Liver (tissue), 3 donors: ENCODE measurements at regions not wholly inside any gene's neighbourhood (a gene's known extent, or its start where the extent isn't known, plus 50 kb on each side); places are given as distances from the start of the nearest gene placed in this dataset.

ENCODE experiments used
- GABPA ChIP-seq, 2 donors: IDR thresholded peaks in 1 of 2; conservative IDR thresholded peaks in 1 of 2; 2 replicates each; pipeline ENCODE4 v1.6.1; 2016; ENCODE audit warnings: antibody characterized with exemption in 2 of 2, mild to moderate bottlenecking in 1 of 2, moderate library complexity in 1 of 2
- HNF4A ChIP-seq, 2 donors: conservative IDR thresholded peaks; 2 replicates each; pipeline ENCODE4 v1.6.1; 2016; ENCODE audit warnings: antibody characterized with exemption in 2 of 2, mild to moderate bottlenecking in 2 of 2
- HNF4G ChIP-seq: IDR thresholded peaks from 2 replicates; pipeline ENCODE4 v1.6.1; 2016; ENCODE audit warnings: antibody characterized with exemption
- NR2F2 ChIP-seq: IDR thresholded peaks from 2 replicates; pipeline ENCODE4 v1.6.1; 2016; ENCODE audit warnings: antibody characterized with exemption
- SP1 ChIP-seq: IDR thresholded peaks from 2 replicates; pipeline ENCODE4 v1.6.1; 2018; ENCODE audit warnings: antibody characterized with exemption, mild to moderate bottlenecking
- TAF1 ChIP-seq: conservative IDR thresholded peaks from 2 replicates; pipeline ENCODE4 v1.6.1; 2016; ENCODE audit warnings: antibody characterized with exemption, mild to moderate bottlenecking
- YY1 ChIP-seq: IDR thresholded peaks from 2 replicates; pipeline ENCODE4 v1.6.1; 2016; ENCODE audit warnings: antibody characterized with exemption, mild to moderate bottlenecking
- TF ChIP-seq, protein P1 (sequence below): fragments of 150-350 bp; IDR thresholded peaks from 2 replicates; pipeline ENCODE4 v1.5.1; 2017; ENCODE audit warnings: improper control_type of control experiment, low read depth, low read length; ENCODE audit not compliant: missing input control
- TF ChIP-seq, protein P2 (sequence below): IDR thresholded peaks from 2 replicates; pipeline ENCODE4 v1.6.1; 2016; ENCODE audit warnings: antibody characterized with exemption
- TF ChIP-seq, protein P3 (sequence below): IDR thresholded peaks from 2 replicates; pipeline ENCODE4 v1.6.1; 2016; ENCODE audit warnings: antibody characterized with exemption, mild to moderate bottlenecking
- TF ChIP-seq, protein P4 (sequence below): IDR thresholded peaks from 2 replicates; pipeline ENCODE4 v1.6.1; 2016; ENCODE audit warnings: antibody characterized with exemption
- donor health status: healthy.
- donor health status: healthy.

DNA sequence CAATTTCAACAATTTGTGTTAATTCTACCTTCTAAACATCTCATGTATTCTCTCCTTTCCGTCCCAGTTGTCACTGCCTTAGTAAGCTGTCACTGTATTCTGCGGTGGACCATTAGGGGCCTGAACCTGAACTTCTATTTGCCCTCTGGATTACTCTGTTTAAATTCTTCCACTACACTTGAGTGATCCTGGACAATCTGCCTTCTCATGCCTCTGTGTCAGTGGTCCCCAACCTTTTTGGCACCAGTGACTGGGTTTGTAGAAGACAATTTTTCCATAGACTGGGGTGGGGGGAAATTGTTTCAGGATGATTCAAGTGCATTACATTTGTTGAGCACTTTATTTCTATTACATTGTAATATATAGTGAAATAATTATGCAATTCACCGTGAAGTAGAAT, 1157.6 kb upstream of the SEMA6A start:
- TF ChIP-seq, protein P1, sequence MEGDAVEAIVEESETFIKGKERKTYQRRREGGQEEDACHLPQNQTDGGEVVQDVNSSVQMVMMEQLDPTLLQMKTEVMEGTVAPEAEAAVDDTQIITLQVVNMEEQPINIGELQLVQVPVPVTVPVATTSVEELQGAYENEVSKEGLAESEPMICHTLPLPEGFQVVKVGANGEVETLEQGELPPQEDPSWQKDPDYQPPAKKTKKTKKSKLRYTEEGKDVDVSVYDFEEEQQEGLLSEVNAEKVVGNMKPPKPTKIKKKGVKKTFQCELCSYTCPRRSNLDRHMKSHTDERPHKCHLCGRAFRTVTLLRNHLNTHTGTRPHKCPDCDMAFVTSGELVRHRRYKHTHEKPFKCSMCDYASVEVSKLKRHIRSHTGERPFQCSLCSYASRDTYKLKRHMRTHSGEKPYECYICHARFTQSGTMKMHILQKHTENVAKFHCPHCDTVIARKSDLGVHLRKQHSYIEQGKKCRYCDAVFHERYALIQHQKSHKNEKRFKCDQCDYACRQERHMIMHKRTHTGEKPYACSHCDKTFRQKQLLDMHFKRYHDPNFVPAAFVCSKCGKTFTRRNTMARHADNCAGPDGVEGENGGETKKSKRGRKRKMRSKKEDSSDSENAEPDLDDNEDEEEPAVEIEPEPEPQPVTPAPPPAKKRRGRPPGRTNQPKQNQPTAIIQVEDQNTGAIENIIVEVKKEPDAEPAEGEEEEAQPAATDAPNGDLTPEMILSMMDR: no peak
- TF ChIP-seq, protein P2, sequence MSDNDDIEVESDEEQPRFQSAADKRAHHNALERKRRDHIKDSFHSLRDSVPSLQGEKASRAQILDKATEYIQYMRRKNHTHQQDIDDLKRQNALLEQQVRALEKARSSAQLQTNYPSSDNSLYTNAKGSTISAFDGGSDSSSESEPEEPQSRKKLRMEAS: no peak
- TF ChIP-seq, protein P3, sequence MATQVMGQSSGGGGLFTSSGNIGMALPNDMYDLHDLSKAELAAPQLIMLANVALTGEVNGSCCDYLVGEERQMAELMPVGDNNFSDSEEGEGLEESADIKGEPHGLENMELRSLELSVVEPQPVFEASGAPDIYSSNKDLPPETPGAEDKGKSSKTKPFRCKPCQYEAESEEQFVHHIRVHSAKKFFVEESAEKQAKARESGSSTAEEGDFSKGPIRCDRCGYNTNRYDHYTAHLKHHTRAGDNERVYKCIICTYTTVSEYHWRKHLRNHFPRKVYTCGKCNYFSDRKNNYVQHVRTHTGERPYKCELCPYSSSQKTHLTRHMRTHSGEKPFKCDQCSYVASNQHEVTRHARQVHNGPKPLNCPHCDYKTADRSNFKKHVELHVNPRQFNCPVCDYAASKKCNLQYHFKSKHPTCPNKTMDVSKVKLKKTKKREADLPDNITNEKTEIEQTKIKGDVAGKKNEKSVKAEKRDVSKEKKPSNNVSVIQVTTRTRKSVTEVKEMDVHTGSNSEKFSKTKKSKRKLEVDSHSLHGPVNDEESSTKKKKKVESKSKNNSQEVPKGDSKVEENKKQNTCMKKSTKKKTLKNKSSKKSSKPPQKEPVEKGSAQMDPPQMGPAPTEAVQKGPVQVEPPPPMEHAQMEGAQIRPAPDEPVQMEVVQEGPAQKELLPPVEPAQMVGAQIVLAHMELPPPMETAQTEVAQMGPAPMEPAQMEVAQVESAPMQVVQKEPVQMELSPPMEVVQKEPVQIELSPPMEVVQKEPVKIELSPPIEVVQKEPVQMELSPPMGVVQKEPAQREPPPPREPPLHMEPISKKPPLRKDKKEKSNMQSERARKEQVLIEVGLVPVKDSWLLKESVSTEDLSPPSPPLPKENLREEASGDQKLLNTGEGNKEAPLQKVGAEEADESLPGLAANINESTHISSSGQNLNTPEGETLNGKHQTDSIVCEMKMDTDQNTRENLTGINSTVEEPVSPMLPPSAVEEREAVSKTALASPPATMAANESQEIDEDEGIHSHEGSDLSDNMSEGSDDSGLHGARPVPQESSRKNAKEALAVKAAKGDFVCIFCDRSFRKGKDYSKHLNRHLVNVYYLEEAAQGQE: no peak
- no peak for TF ChIP-seq YY1
- no peak for TF ChIP-seq GABPA (IDR thresholded peaks at IDR 0.05 in 1 of 2, conservative IDR thresholded peaks at IDR 0.05 in 1 of 2)
- no peak for TF ChIP-seq HNF4A (conservative IDR thresholded peaks at IDR 0.05)
- no peak for TF ChIP-seq NR2F2
- TF ChIP-seq HNF4G: no peak
- TF ChIP-seq TAF1: no peak
- no peak for TF ChIP-seq SP1
- TF ChIP-seq, protein P4, sequence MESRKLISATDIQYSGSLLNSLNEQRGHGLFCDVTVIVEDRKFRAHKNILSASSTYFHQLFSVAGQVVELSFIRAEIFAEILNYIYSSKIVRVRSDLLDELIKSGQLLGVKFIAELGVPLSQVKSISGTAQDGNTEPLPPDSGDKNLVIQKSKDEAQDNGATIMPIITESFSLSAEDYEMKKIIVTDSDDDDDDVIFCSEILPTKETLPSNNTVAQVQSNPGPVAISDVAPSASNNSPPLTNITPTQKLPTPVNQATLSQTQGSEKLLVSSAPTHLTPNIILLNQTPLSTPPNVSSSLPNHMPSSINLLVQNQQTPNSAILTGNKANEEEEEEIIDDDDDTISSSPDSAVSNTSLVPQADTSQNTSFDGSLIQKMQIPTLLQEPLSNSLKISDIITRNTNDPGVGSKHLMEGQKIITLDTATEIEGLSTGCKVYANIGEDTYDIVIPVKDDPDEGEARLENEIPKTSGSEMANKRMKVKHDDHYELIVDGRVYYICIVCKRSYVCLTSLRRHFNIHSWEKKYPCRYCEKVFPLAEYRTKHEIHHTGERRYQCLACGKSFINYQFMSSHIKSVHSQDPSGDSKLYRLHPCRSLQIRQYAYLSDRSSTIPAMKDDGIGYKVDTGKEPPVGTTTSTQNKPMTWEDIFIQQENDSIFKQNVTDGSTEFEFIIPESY: no peak
